ENCODE measurements at regions not wholly inside any gene's neighbourhood (a gene's known extent, or its start where the extent isn't known, plus 50 kb on each side); places are given as distances from the start of the nearest gene placed in this dataset.

GRCh38 chr17:51559778-51560177 is 299.4 kb downstream of the UTP18 start:
- TF ChIP-seq CTCF (IDR thresholded peaks at IDR 0.05) (no peak), EP300 (IDR thresholded peaks at IDR 0.05) (no peak), POLR2A (IDR thresholded peaks at IDR 0.05) (no peak)
